ENCODE measurements at regions not wholly inside any gene's neighbourhood (a gene's known extent, or its start where the extent isn't known, plus 50 kb on each side); places are given as distances from the start of the nearest gene placed in this dataset.

- DNase-seq (ENCODE audit: low spot score) (no peak), ATAC-seq (peak; percentile 62)
- intact Hi-C loops (cut with DNase I), result no loop called here
Observed at GRCh38 chr7:109094-109493, 83.3 kb upstream of the FAM20C start.

GRCh38 chr7:109898-110556, 82.3 kb upstream of the FAM20C start:
- ATAC-seq, result no peak
- intact Hi-C loops (cut with DNase I), result no loop called here
- peak; percentile 46 for DNase-seq (ENCODE audit: low spot score)

- DNase-seq (ENCODE audit: low spot score), result no peak
Observed at GRCh38 chr7:110557-111232, 81.7 kb upstream of the FAM20C start.

GRCh38 chr7:111591-111990, 80.8 kb upstream of the FAM20C start:
- ATAC-seq, result no peak
- DNase-seq (ENCODE audit: low spot score), result no peak
- intact Hi-C loops (cut with DNase I), result no loop called here

More at GRCh38 chr7:110557-111232, 81.7 kb upstream of the FAM20C start:
- ATAC-seq, result no peak
- intact Hi-C loops (cut with DNase I), result no loop called here

GRCh38 chr7:112881-113280, 79.5 kb upstream of the FAM20C start:
- ATAC-seq (no peak), DNase-seq (ENCODE audit: low spot score) (no peak)
- intact Hi-C loops (cut with DNase I), result no loop called here

GRCh38 chr7:115274-115911, 77.0 kb upstream of the FAM20C start:
- peak; percentile 65 for ATAC-seq
- DNase-seq (ENCODE audit: low spot score), result no peak
- intact Hi-C loops (cut with DNase I), result no loop called here

GRCh38 chr7:116188-116981, 76.0 kb upstream of the FAM20C start:
- DNase-seq (ENCODE audit: low spot score) (no peak), ATAC-seq (no peak)
- intact Hi-C loops (cut with DNase I), result no loop called here

GRCh38 chr7:117836-118614, 74.3 kb upstream of the FAM20C start:
- ATAC-seq (no peak), DNase-seq (ENCODE audit: low spot score) (no peak)
- intact Hi-C loops (cut with DNase I), result no loop called here

- intact Hi-C loops (cut with DNase I), result no loop called here
- ATAC-seq (peak; percentile 3), DNase-seq (ENCODE audit: low spot score) (no peak)
Observed at GRCh38 chr7:118615-119391, 73.6 kb upstream of the FAM20C start.

- intact Hi-C loops (cut with DNase I), result no loop called here
- ATAC-seq (peak; percentile 65), DNase-seq (ENCODE audit: low spot score) (no peak)
Observed at GRCh38 chr7:119392-120163, 72.8 kb upstream of the FAM20C start.

- peak; percentile 49 for DNase-seq (ENCODE audit: low spot score)
- intact Hi-C loops (cut with DNase I), result no loop called here
- no peak for ATAC-seq
Observed at GRCh38 chr7:120164-120991, 72.0 kb upstream of the FAM20C start.

- intact Hi-C loops (cut with DNase I), result no loop called here
- ATAC-seq (peak; percentile 50), DNase-seq (ENCODE audit: low spot score) (peak; percentile 42)
Observed at GRCh38 chr7:121002-121785, 71.2 kb upstream of the FAM20C start.

GRCh38 chr7:123237-123636, 69.1 kb upstream of the FAM20C start:
- intact Hi-C loops (cut with DNase I), result no loop called here
- DNase-seq (ENCODE audit: low spot score) (peak; percentile 55), ATAC-seq (no peak)

GRCh38 chr7:124130-124949, 68.0 kb upstream of the FAM20C start:
- intact Hi-C loops (cut with DNase I), result no loop called here
- peak; percentile 2 for ATAC-seq
- DNase-seq (ENCODE audit: low spot score), result peak; percentile 55

GRCh38 chr7:125061-125475, 67.3 kb upstream of the FAM20C start:
- intact Hi-C loops (cut with DNase I), result no loop called here
- no peak for ATAC-seq
- DNase-seq (ENCODE audit: low spot score), result peak; percentile 41
